HEK293 (cell line): ENCODE measurements at regions not wholly inside any gene's neighbourhood (a gene's known extent, or its start where the extent isn't known, plus 50 kb on each side); places are given as distances from the start of the nearest gene placed in this dataset.

ENCODE experiments used
- CTCF ChIA-PET: fragments of 350-600 bp; formaldehyde crosslinking; extraction: SDS; loops from one replicate; lab custom pipeline; 2021; ENCODE audit warnings: antibody characterized with exemption; lab: Yijun Ruan, JAX
- POLR2A ChIA-PET: fragments of 300-600 bp; formaldehyde crosslinking; extraction: SDS; loops from one replicate; lab custom pipeline; 2020; ENCODE audit warnings: antibody characterized with exemption, inconsistent platforms; lab: Yijun Ruan, JAX
- H3K27ac ChIP-seq: fragments of 200-500 bp; sonication (Bioruptor generic); 2 replicates; pipeline ENCODE4 v1.5.1; 2014; ENCODE audit warnings: low read depth, low read length, control low read depth, inconsistent platforms; ENCODE audit errors: extremely low read depth
- H3K36me3 ChIP-seq, 2 experiments: fragments of 200-500 bp in 1 of 2; sonication (Bioruptor generic) in 1 of 2; 1 replicate in 1 of 2; 2 replicates in 1 of 2; pipeline ENCODE4 v1.5.1; 2014 to 2017; ENCODE audit warnings: inconsistent platforms in 2 of 2, low read length in 2 of 2; ENCODE audit not compliant: control insufficient read depth in 2 of 2, insufficient read depth in 1 of 2
- H3K4me1 ChIP-seq: fragments of 200-500 bp; sonication (Bioruptor generic); 2 replicates; pipeline ENCODE4 v1.5.1; 2014; ENCODE audit warnings: mild to moderate bottlenecking, low read length, inconsistent platforms; ENCODE audit not compliant: control insufficient read depth, insufficient read depth
- H3K4me3 ChIP-seq: 2 replicates; pipeline ENCODE4 v1.5.1; 2011; ENCODE audit warnings: low read depth, mild to moderate bottlenecking, control low read depth, low read length, moderate library complexity
- H3K9me3 ChIP-seq: fragments of 200-500 bp; sonication (Bioruptor generic); 2 replicates; pipeline ENCODE4 v1.5.1; 2014; ENCODE audit warnings: low read depth, low read length, inconsistent platforms; ENCODE audit not compliant: control insufficient read depth, insufficient read depth
- FEZF1 ChIP-seq: fragments of 450-650 bp; formaldehyde crosslinking; IDR thresholded peaks from 2 replicates; pipeline ENCODE4 v1.5.1; 2016; ENCODE audit warnings: missing biosample characterization, missing genetic modification characterization
- KLF1 ChIP-seq: fragments of 450-650 bp; formaldehyde crosslinking; IDR thresholded peaks from 2 replicates; pipeline ENCODE4 v1.5.1; 2016; ENCODE audit warnings: missing biosample characterization, missing genetic modification characterization
- ZNF155 ChIP-seq: fragments of 450-650 bp; formaldehyde crosslinking; IDR thresholded peaks from 2 replicates; pipeline ENCODE4 v1.5.1; 2016; ENCODE audit warnings: missing biosample characterization, missing genetic modification characterization
- ZNF16 ChIP-seq: fragments of 450-650 bp; formaldehyde crosslinking; IDR thresholded peaks from 2 replicates; pipeline ENCODE4 v1.5.1; 2016; ENCODE audit warnings: low read depth, missing biosample characterization, missing genetic modification characterization
- ZNF2 ChIP-seq: fragments of 450-650 bp; formaldehyde crosslinking; IDR thresholded peaks from 2 replicates; pipeline ENCODE4 v1.5.1; 2016; ENCODE audit warnings: missing biosample characterization, missing genetic modification characterization
- ZNF211 ChIP-seq: fragments of 450-650 bp; formaldehyde crosslinking; IDR thresholded peaks from 2 replicates; pipeline ENCODE4 v1.5.1; 2016; ENCODE audit warnings: low read depth, missing biosample characterization, missing genetic modification characterization
- ZNF223 ChIP-seq: fragments of 450-650 bp; formaldehyde crosslinking; IDR thresholded peaks from 2 replicates; pipeline ENCODE4 v1.5.1; 2016; ENCODE audit warnings: missing biosample characterization, missing genetic modification characterization
- ZNF239 ChIP-seq: fragments of 450-650 bp; formaldehyde crosslinking; IDR thresholded peaks from 2 replicates; pipeline ENCODE4 v1.5.1; 2016; ENCODE audit warnings: missing biosample characterization, missing genetic modification characterization
- ZNF416 ChIP-seq: fragments of 450-650 bp; formaldehyde crosslinking; IDR thresholded peaks from 2 replicates; pipeline ENCODE4 v1.5.1; 2016; ENCODE audit warnings: missing biosample characterization, missing genetic modification characterization
- ZNF544 ChIP-seq: fragments of 450-650 bp; formaldehyde crosslinking; IDR thresholded peaks from 2 replicates; pipeline ENCODE4 v1.5.0; 2017; ENCODE audit warnings: missing biosample characterization, missing genetic modification characterization
- ZNF548 ChIP-seq: fragments of 450-650 bp; formaldehyde crosslinking; IDR thresholded peaks from 2 replicates; pipeline ENCODE4 v1.5.1; 2016; ENCODE audit warnings: missing biosample characterization, missing genetic modification characterization
- ZNF664 ChIP-seq: fragments of 450-650 bp; formaldehyde crosslinking; IDR thresholded peaks from 2 replicates; pipeline ENCODE4 v1.5.1; 2016; ENCODE audit warnings: missing biosample characterization, missing genetic modification characterization
- ZNF701 ChIP-seq: fragments of 450-650 bp; formaldehyde crosslinking; IDR thresholded peaks from 2 replicates; pipeline ENCODE4 v1.5.1; 2016; ENCODE audit warnings: missing biosample characterization, missing genetic modification characterization
- ZNF707 ChIP-seq: fragments of 450-650 bp; formaldehyde crosslinking; IDR thresholded peaks from 2 replicates; pipeline ENCODE4 v1.5.1; 2016; ENCODE audit warnings: missing biosample characterization, missing genetic modification characterization
- ZNF747 ChIP-seq: fragments of 450-650 bp; formaldehyde crosslinking; IDR thresholded peaks from 2 replicates; pipeline ENCODE4 v1.5.1; 2016; ENCODE audit warnings: missing biosample characterization, missing genetic modification characterization
- ZNF843 ChIP-seq: fragments of 450-650 bp; formaldehyde crosslinking; IDR thresholded peaks from 2 replicates; pipeline ENCODE4 v1.5.1; 2016; ENCODE audit warnings: missing biosample characterization, missing genetic modification characterization
- TF ChIP-seq, protein P1 (sequence below): fragments of 450-650 bp; formaldehyde crosslinking; IDR thresholded peaks from 2 replicates; pipeline ENCODE4 v1.5.1; 2016; ENCODE audit warnings: missing biosample characterization, missing genetic modification characterization
- TF ChIP-seq, protein P2 (sequence below): fragments of 450-650 bp; formaldehyde crosslinking; IDR thresholded peaks from 2 replicates; pipeline ENCODE4 v1.5.1; 2016; ENCODE audit warnings: missing biosample characterization, missing genetic modification characterization
- TF ChIP-seq, protein P3 (sequence below): fragments of 450-650 bp; formaldehyde crosslinking; IDR thresholded peaks from 2 replicates; pipeline ENCODE4 v1.5.1; 2017; ENCODE audit warnings: missing biosample characterization, missing genetic modification characterization
- TF ChIP-seq, protein P4 (sequence below): fragments of 450-650 bp; formaldehyde crosslinking; IDR thresholded peaks from 2 replicates; pipeline ENCODE4 v1.5.1; 2016; ENCODE audit warnings: missing biosample characterization, missing genetic modification characterization
- TF ChIP-seq, protein P5 (sequence below): fragments of 450-650 bp; formaldehyde crosslinking; IDR thresholded peaks from 2 replicates; pipeline ENCODE4 v1.5.1; 2016; ENCODE audit warnings: missing biosample characterization, missing genetic modification characterization
- TF ChIP-seq, protein P6 (sequence below): fragments of 450-650 bp; formaldehyde crosslinking; IDR thresholded peaks from 2 replicates; pipeline ENCODE4 v1.5.1; 2017; ENCODE audit warnings: missing biosample characterization, missing genetic modification characterization

DNA sequence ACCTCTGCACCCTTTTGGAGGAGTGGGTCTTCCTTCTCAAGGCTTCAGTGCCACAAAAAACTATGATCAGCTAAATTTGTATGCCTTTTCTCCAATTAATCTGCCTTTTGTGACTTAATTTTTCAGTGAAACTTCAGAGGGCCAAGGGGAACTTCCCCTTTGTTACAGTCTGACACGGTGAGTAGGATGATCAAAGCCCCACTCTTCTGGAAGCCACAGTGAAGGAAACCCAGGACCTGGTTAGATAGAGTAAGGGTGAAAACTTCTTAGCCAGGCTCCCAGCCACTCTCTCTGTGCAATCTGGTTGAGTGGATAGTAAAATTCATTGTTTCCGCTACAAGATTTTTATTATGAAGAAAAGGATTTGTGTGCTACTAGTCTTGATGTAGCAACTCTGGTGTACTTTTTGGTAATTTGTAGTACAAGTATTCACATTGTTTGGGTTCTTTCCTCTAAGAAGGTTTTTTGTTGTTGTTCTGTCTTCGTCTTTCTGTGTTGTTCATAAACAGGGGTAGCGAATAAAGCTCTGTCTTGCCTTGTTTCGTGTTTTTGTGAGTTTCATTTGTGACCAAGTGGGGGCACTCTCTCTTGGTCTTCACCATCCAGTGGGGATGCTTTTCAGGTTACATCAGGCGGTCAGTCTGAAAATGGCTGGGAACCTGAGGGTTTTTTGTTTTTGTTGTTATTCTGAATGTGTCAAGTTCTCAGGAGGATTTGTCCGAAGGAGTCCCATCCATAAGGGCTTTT is 268.5 kb upstream of the NPSR1 start (continued):
- TF ChIP-seq, protein P1, sequence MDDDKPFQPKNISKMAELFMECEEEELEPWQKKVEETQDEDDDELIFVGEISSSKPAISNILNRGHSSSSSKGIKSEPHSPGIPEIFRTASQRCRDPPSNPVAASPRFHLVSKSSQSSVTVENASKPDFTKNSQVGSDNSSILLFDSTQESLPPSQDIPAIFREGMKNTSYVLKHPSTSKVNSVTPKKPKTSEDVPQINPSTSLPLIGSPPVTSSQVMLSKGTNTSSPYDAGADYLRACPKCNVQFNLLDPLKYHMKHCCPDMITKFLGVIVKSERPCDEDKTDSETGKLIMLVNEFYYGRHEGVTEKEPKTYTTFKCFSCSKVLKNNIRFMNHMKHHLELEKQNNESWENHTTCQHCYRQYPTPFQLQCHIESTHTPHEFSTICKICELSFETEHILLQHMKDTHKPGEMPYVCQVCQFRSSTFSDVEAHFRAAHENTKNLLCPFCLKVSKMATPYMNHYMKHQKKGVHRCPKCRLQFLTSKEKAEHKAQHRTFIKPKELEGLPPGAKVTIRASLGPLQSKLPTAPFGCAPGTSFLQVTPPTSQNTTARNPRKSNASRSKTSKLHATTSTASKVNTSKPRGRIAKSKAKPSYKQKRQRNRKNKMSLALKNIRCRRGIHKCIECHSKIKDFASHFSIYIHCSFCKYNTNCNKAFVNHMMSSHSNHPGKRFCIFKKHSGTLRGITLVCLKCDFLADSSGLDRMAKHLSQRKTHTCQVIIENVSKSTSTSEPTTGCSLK (tag by site-specific recombination): no peak
- TF ChIP-seq ZNF239 (tag by site-specific recombination) (no peak), ZNF2 (tag by site-specific recombination) (no peak), ZNF664 (tag by site-specific recombination) (no peak)
- TF ChIP-seq, protein P2, sequence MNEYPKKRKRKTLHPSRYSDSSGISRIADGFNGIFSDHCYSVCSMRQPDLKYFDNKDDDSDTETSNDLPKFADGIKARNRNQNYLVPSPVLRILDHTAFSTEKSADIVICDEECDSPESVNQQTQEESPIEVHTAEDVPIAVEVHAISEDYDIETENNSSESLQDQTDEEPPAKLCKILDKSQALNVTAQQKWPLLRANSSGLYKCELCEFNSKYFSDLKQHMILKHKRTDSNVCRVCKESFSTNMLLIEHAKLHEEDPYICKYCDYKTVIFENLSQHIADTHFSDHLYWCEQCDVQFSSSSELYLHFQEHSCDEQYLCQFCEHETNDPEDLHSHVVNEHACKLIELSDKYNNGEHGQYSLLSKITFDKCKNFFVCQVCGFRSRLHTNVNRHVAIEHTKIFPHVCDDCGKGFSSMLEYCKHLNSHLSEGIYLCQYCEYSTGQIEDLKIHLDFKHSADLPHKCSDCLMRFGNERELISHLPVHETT: no peak

DNA sequence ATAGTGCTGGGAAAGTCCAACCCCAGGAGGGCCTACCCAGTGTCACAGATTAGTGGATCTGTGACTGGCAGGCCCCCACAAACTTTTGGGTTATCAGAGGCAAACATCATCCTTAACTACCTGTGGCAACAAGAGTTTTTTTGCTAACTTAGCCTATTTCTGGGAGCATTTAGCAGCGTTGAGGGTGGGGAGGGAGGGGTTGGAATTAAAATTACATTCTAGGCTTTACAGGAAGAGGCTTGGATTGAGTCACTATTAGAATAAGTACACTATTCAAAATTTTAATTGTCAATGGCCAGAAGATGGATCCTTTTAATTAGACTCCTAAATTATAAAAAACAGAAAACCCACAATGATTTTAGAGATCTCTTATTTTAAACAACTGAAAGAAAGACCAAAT is 267.9 kb upstream of the NPSR1 start:
- Histone ChIP-seq H3K4me3 (no peak overlapping the region), H3K36me3 (no peaks in the 10 kb centered on the region), H3K9me3 (no peaks in the 10 kb centered on the region), H3K27ac (no peak overlapping the region), H3K4me1 (no peaks in the 10 kb centered on the region)
- TF ChIP-seq ZNF416 (no peak), KLF1 (tag by site-specific recombination) (no peak), ZNF707 (no peak), ZNF747 (tag by site-specific recombination) (no peak), ZNF223 (no peak), ZNF16 (tag by site-specific recombination) (no peak), ZNF548 (tag by site-specific recombination) (no peak), ZNF155 (tag by site-specific recombination) (no peak), ZNF544 (tag by site-specific recombination) (no peak), FEZF1 (tag by site-specific recombination) (no peak), ZNF211 (tag by site-specific recombination) (no peak), ZNF701 (tag by site-specific recombination) (no peak), ZNF843 (tag by site-specific recombination) (no peak)
- TF ChIP-seq, protein P3, sequence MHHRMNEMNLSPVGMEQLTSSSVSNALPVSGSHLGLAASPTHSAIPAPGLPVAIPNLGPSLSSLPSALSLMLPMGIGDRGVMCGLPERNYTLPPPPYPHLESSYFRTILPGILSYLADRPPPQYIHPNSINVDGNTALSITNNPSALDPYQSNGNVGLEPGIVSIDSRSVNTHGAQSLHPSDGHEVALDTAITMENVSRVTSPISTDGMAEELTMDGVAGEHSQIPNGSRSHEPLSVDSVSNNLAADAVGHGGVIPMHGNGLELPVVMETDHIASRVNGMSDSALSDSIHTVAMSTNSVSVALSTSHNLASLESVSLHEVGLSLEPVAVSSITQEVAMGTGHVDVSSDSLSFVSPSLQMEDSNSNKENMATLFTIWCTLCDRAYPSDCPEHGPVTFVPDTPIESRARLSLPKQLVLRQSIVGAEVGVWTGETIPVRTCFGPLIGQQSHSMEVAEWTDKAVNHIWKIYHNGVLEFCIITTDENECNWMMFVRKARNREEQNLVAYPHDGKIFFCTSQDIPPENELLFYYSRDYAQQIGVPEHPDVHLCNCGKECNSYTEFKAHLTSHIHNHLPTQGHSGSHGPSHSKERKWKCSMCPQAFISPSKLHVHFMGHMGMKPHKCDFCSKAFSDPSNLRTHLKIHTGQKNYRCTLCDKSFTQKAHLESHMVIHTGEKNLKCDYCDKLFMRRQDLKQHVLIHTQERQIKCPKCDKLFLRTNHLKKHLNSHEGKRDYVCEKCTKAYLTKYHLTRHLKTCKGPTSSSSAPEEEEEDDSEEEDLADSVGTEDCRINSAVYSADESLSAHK: no peak
- TF ChIP-seq, protein P4, sequence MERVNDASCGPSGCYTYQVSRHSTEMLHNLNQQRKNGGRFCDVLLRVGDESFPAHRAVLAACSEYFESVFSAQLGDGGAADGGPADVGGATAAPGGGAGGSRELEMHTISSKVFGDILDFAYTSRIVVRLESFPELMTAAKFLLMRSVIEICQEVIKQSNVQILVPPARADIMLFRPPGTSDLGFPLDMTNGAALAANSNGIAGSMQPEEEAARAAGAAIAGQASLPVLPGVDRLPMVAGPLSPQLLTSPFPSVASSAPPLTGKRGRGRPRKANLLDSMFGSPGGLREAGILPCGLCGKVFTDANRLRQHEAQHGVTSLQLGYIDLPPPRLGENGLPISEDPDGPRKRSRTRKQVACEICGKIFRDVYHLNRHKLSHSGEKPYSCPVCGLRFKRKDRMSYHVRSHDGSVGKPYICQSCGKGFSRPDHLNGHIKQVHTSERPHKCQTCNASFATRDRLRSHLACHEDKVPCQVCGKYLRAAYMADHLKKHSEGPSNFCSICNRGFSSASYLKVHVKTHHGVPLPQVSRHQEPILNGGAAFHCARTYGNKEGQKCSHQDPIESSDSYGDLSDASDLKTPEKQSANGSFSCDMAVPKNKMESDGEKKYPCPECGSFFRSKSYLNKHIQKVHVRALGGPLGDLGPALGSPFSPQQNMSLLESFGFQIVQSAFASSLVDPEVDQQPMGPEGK (tag by site-specific recombination): no peak
- TF ChIP-seq, protein P5, sequence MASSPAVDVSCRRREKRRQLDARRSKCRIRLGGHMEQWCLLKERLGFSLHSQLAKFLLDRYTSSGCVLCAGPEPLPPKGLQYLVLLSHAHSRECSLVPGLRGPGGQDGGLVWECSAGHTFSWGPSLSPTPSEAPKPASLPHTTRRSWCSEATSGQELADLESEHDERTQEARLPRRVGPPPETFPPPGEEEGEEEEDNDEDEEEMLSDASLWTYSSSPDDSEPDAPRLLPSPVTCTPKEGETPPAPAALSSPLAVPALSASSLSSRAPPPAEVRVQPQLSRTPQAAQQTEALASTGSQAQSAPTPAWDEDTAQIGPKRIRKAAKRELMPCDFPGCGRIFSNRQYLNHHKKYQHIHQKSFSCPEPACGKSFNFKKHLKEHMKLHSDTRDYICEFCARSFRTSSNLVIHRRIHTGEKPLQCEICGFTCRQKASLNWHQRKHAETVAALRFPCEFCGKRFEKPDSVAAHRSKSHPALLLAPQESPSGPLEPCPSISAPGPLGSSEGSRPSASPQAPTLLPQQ (tag by site-specific recombination): no peak
- TF ChIP-seq, protein P6, sequence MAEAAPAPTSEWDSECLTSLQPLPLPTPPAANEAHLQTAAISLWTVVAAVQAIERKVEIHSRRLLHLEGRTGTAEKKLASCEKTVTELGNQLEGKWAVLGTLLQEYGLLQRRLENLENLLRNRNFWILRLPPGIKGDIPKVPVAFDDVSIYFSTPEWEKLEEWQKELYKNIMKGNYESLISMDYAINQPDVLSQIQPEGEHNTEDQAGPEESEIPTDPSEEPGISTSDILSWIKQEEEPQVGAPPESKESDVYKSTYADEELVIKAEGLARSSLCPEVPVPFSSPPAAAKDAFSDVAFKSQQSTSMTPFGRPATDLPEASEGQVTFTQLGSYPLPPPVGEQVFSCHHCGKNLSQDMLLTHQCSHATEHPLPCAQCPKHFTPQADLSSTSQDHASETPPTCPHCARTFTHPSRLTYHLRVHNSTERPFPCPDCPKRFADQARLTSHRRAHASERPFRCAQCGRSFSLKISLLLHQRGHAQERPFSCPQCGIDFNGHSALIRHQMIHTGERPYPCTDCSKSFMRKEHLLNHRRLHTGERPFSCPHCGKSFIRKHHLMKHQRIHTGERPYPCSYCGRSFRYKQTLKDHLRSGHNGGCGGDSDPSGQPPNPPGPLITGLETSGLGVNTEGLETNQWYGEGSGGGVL: no peak
- ChIA-PET POLR2A (no interaction called here), CTCF (no interaction called here)
